ENCODE measurements at regions not wholly inside any gene's neighbourhood (a gene's known extent, or its start where the extent isn't known, plus 50 kb on each side); places are given as distances from the start of the nearest gene placed in this dataset.

GRCh38 chr9:115382865-115383264 is 264.9 kb upstream of the TNC start:
- no peak overlapping the region for H3K4me3 ChIP-seq
- peaks cover 0 to 30% (median 17%) of the 10 kb centered on the region in 11 donors for H3K9me3 ChIP-seq
- H3K27ac ChIP-seq, result no peak overlapping the region
- H3K27me3 ChIP-seq, result no peaks in the 10 kb centered on the region
- DNase-seq, result no peak
- no peaks in the 10 kb centered on the region for H3K36me3 ChIP-seq
- intact Hi-C loops (cut with DNase I), result no loop called here
- WGBS, 2 donors, result 85 to 87% methylated on average over 2 of the region's 2 CpGs
- no peaks in the 10 kb centered on the region for H3K4me1 ChIP-seq
- no peak for ATAC-seq
- TF ChIP-seq CTCF (IDR thresholded peaks at IDR 0.05), result no peak

- 80 to 89% methylated on average over 18 of the region's 18 CpGs for WGBS, 2 donors
- TF ChIP-seq CTCF (IDR thresholded peaks at IDR 0.05), result no peak
- H3K4me3 ChIP-seq, result no peak overlapping the region
- H3K4me1 ChIP-seq, result no peaks in the 10 kb centered on the region
- H3K27me3 ChIP-seq, result no peaks in the 10 kb centered on the region
- no peak overlapping the region for H3K27ac ChIP-seq
- DNase-seq, result no peak
- peaks cover 0 to 30% (median 17%) of the 10 kb centered on the region in 11 donors for H3K9me3 ChIP-seq
- no peaks in the 10 kb centered on the region for H3K36me3 ChIP-seq
- ATAC-seq, result no peak
- intact Hi-C loops (cut with DNase I), result no loop called here
Measured at GRCh38 chr9:115385383-115386122, 267.6 kb upstream of the TNC start.

- peaks cover 0 to 24% (median 15%) of the 10 kb centered on the region in 11 donors for H3K9me3 ChIP-seq
- TF ChIP-seq CTCF (IDR thresholded peaks at IDR 0.05), result no peak
- H3K4me3 ChIP-seq, result no peak overlapping the region
- WGBS, 2 donors, result 30 to 71% methylated on average over 2 of the region's 2 CpGs
- ATAC-seq (no peak), DNase-seq (no peak)
- no peaks in the 10 kb centered on the region for H3K27me3 ChIP-seq
- no peaks in the 10 kb centered on the region for H3K4me1 ChIP-seq
- intact Hi-C loops (cut with DNase I), result no loop called here
- no peaks in the 10 kb centered on the region for H3K36me3 ChIP-seq
- no peak overlapping the region for H3K27ac ChIP-seq
Measured at GRCh38 chr9:115386963-115387770, 269.2 kb upstream of the TNC start.

DNA sequence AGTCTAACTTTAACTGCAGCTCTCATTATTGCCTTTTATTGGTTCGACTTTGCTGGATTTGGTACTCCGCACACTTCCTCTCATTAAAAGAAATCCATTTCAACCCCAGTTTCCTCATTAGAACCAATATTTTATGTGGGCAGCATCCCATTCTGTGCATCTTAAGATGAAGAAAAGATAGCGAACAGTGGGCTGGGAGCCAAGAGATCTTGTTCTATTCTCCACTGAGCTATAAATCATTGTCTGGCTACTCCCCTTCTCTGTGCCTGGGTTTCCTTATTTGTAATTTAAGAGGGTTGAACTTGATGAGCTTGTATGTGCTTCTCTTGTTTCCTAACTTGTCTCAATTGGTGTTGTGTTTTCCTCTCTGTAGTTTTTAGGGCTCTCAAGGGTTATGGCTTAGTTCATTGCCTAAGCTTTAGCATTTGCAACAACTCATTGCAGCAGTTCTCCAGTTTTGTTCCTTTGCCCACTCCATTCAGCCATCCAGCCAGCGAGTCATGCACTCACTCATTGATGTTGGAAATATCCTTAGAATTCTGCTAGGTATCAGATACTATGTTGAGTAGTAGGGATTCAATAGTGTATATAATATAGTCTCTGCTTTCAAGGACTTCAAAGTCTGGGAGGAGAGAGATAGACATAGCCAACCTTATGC is 273.3 kb upstream of the TNC start:
- Histone ChIP-seq H3K27me3 (no peaks in the 10 kb centered on the region), H3K4me1 (peaks cover 0 to 16% (median 0%) of the 10 kb centered on the region in 9 donors), H3K27ac (no peak overlapping the region), H3K9me3 (no peaks in the 10 kb centered on the region), H3K36me3 (no peaks in the 10 kb centered on the region), H3K4me3 (no peak overlapping the region)
- DNase-seq (no peak), ATAC-seq (no peak)
- TF ChIP-seq CTCF (IDR thresholded peaks at IDR 0.05), result no peak
- intact Hi-C loops (cut with DNase I), result no loop called here
- WGBS, 2 donors, result 83 to 90% methylated on average over 4 of the region's 4 CpGs
